ENCODE measurements at regions not wholly inside any gene's neighbourhood (a gene's known extent, or its start where the extent isn't known, plus 50 kb on each side); places are given as distances from the start of the nearest gene placed in this dataset.

GRCh38 chr5:174291162-174291561 lies 245.7 kb downstream of the NSG2 start:
- TF ChIP-seq POLR2AphosphoS5 (IDR thresholded peaks at IDR 0.05; ENCODE audit: borderline replicate concordance, low read depth, low read length), result no peak
- TF ChIP-seq EZH2 (IDR thresholded peaks at IDR 0.05), result no peak
